ENCODE measurements at regions not wholly inside any gene's neighbourhood (a gene's known extent, or its start where the extent isn't known, plus 50 kb on each side); places are given as distances from the start of the nearest gene placed in this dataset.

DNA sequence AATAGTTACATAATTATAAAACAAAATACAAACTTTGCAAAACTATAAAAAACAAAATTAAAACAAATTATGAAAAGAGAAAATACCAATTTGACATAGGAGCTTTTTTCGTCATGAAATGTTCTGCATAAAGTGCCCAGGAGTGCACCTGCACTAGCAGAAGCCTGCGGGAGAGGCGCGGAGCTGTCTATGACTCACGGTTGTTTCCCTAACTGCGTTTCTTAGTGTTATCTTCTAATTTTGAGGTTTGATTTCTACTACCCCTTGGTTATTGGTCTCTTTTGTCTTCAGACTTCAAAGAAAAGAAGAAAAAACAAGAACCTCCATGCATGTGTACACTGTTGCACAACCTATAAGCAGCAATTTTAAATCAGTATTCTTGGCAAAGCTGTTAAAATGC, 740.9 kb upstream of the LRRC4C start:
- no peak for DNase-seq (ENCODE audit: extremely low spot score, unreplicated experiment)
- Mint-ChIP-seq H3K36me3 (no peaks in the 10 kb centered on the region), H3K27ac (no peak overlapping the region), H3K9me3 (peaks cover 10% of the 10 kb centered on the region), H3K27me3 (no peaks in the 10 kb centered on the region), H3K4me3 (no peak overlapping the region), H3K4me1 (ENCODE audit: unreplicated experiment) (peaks cover 9% of the 10 kb centered on the region)
- TF ChIP-seq, protein P1, sequence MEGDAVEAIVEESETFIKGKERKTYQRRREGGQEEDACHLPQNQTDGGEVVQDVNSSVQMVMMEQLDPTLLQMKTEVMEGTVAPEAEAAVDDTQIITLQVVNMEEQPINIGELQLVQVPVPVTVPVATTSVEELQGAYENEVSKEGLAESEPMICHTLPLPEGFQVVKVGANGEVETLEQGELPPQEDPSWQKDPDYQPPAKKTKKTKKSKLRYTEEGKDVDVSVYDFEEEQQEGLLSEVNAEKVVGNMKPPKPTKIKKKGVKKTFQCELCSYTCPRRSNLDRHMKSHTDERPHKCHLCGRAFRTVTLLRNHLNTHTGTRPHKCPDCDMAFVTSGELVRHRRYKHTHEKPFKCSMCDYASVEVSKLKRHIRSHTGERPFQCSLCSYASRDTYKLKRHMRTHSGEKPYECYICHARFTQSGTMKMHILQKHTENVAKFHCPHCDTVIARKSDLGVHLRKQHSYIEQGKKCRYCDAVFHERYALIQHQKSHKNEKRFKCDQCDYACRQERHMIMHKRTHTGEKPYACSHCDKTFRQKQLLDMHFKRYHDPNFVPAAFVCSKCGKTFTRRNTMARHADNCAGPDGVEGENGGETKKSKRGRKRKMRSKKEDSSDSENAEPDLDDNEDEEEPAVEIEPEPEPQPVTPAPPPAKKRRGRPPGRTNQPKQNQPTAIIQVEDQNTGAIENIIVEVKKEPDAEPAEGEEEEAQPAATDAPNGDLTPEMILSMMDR (conservative IDR thresholded peaks at IDR 0.05), result no peak

DNA sequence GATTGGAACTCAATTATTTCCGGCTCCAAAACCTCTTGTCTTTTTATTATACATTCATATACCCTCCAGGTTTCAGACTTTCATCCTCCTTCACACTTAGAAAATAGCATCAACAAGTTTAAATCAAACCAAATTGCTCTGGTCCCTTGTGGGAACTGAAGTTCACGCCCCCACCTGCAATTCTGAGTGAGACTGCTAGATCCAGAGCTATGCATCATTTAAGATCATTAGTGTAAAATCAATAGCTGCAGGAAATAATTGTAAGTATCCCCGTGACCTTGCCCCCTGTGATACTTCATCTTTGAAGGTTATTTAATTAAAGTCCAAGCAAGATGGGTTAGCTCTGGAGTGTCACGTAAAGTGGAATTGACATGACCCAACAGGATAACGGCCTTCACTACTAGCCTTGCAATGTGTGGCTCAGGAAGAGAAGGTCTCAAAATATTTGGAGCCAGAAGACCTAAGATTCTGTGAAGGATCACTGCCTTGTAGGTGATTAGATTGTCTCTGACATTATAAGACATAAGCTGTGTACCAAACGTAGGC, 742.2 kb upstream of the LRRC4C start:
- TF ChIP-seq, protein P1 (conservative IDR thresholded peaks at IDR 0.05), result no peak
- Mint-ChIP-seq H3K4me1 (ENCODE audit: unreplicated experiment) (peaks cover 9% of the 10 kb centered on the region), H3K27me3 (no peaks in the 10 kb centered on the region), H3K9me3 (peaks cover 10% of the 10 kb centered on the region), H3K4me3 (no peak overlapping the region), H3K27ac (no peak overlapping the region), H3K36me3 (peaks cover 2% of the 10 kb centered on the region)
- no peak for DNase-seq (ENCODE audit: extremely low spot score, unreplicated experiment)

DNA sequence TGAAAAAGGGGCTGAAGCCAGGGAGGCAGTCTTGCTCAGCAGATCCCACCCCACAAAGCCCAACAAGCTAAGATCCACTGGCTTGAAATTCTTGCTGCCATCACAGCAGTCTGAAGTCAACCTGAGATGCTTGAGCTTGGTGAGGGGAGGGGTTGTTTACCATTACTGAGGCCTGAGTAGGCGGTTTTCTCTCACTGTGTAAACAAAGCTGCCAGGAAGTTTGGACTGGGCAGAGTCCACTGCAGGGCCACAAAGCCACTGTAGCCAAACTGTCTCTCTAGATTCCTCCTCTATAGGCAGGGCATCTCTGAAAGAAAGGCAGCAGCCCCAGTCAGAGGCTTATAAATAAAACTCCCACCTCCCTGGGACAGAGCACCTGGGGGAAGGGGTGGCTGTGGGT, 746.1 kb upstream of the LRRC4C start:
- TF ChIP-seq, protein P1 (conservative IDR thresholded peaks at IDR 0.05), result no peak
- H3K4me1 Mint-ChIP-seq (ENCODE audit: unreplicated experiment), result peaks cover 9% of the 10 kb centered on the region
- no peak for DNase-seq (ENCODE audit: extremely low spot score, unreplicated experiment)
- peaks cover 3% of the 10 kb centered on the region for H3K36me3 Mint-ChIP-seq
- H3K9me3 Mint-ChIP-seq, result peaks cover 10% of the 10 kb centered on the region
- H3K27me3 Mint-ChIP-seq, result no peaks in the 10 kb centered on the region
- no peak overlapping the region for H3K27ac Mint-ChIP-seq
- H3K4me3 Mint-ChIP-seq, result no peak overlapping the region

DNA sequence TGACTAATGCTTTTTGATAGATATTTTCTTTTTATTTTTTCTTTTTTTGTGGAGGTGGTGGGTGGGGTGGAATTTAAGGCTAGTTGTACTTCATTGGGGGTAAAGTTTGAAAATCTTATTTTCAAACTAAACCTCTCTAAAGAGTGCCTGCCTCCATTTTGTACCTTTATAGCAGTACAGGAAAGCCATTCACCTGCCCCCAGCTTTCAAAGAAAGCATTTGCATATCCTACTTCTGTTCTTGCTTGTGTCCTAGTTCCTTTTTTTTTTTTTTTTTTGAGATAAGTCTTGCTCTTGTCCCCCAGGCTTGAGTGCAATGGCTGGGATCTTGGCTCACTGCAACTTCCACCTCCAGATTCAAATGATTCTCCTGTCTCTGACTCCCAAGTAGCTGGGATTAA, 766.2 kb upstream of the LRRC4C start:
- no peak for DNase-seq (ENCODE audit: extremely low spot score, unreplicated experiment)
- TF ChIP-seq, protein P1 (conservative IDR thresholded peaks at IDR 0.05), result no peak
- Mint-ChIP-seq H3K9me3 (no peaks in the 10 kb centered on the region), H3K4me1 (ENCODE audit: unreplicated experiment) (no peaks in the 10 kb centered on the region), H3K27me3 (no peaks in the 10 kb centered on the region), H3K4me3 (no peak overlapping the region), H3K36me3 (no peaks in the 10 kb centered on the region), H3K27ac (no peak overlapping the region)

DNA sequence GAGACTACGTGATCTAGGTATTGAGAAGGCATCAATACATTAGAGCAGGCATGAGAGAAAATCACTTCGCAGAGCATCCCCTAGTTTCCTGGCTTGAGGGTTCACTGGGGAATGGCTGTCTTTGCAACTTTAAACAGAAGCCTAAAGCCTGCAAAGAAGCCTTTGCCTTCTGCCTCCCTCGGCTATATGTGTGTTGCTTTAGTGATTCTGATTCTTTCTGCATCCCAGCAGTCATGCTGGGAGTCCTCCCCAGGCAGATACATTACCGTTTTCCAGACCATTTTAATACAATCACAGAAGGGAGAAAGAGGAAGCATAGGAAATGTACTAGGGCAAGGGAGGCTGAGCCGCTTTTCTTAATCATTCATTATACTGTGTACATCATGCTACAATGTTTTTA, 773.2 kb upstream of the LRRC4C start:
- DNase-seq (ENCODE audit: extremely low spot score, unreplicated experiment), result no peak
- Mint-ChIP-seq H3K4me1 (ENCODE audit: unreplicated experiment) (peaks cover 6% of the 10 kb centered on the region), H3K4me3 (no peak overlapping the region), H3K9me3 (no peaks in the 10 kb centered on the region), H3K27ac (no peak overlapping the region), H3K27me3 (peaks cover 10% of the 10 kb centered on the region), H3K36me3 (no peaks in the 10 kb centered on the region)
- TF ChIP-seq, protein P1 (conservative IDR thresholded peaks at IDR 0.05), result no peak

DNA sequence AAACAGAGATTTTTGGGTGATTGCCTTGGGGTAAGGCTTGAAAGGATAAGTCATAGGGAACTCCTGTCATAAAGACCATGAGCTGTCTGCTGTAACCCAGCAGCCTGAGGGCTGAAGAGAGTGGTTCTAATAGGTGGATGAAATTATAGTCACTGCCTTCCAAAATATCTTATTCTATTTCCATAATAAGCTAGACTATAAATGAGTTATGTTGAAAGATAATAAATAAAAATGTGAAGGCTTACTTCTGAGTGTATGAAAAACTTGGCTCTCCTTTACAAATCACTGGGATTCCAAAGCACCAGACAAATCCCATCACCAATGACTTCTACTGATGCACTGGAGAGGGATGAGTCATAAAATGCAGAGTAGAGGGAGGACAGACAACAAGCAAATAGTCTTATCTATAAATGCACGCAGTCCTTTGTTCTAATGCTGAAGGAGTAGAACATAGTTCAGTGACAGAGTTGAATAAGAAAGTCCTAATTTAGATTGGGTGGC, 775.0 kb upstream of the LRRC4C start:
- peaks cover 6% of the 10 kb centered on the region for H3K4me1 Mint-ChIP-seq (ENCODE audit: unreplicated experiment)
- no peak overlapping the region for H3K4me3 Mint-ChIP-seq
- TF ChIP-seq, protein P1 (conservative IDR thresholded peaks at IDR 0.05), result no peak
- H3K27ac Mint-ChIP-seq, result no peak overlapping the region
- H3K9me3 Mint-ChIP-seq, result no peaks in the 10 kb centered on the region
- peaks cover 10% of the 10 kb centered on the region for H3K27me3 Mint-ChIP-seq
- H3K36me3 Mint-ChIP-seq, result no peaks in the 10 kb centered on the region
- no peak for DNase-seq (ENCODE audit: extremely low spot score, unreplicated experiment)
